Ovary (tissue), 7 donors: ENCODE measurements at regions not wholly inside any gene's neighbourhood (a gene's known extent, or its start where the extent isn't known, plus 50 kb on each side); places are given as distances from the start of the nearest gene placed in this dataset.

Experiments
- DNase-seq, 5 donors: peaks; one replicate each; pipeline ENCODE4 v3.0.0-alpha.2; 2019 to 2020
- H3K27ac ChIP-seq, 2 donors: fragments of 200-600 bp; one replicate each; pipeline versions ENCODE4 v1.5.1 to v1.8.0; 2019 to 2022
- H3K27me3 ChIP-seq: fragments of 200-600 bp; one replicate; pipeline ENCODE4 v1.8.0; 2022
- H3K36me3 ChIP-seq: fragments of 200-600 bp; sonication (generic); one replicate; pipeline ENCODE4 v1.5.1; 2019
- H3K4me1 ChIP-seq: one replicate; pipeline ENCODE4 v1.8.1; 2013; ENCODE audit warnings: mild to moderate bottlenecking, moderate library complexity; ENCODE audit not compliant: insufficient read depth
- H3K4me3 ChIP-seq: fragments of 200-600 bp; sonication (generic); one replicate; pipeline ENCODE4 v1.5.1; 2017
- H3K9me3 ChIP-seq, 2 donors: fragments of 200-600 bp in 1 of 2; sonication (generic) in 1 of 2; one replicate each; pipeline versions ENCODE4 v1.5.1 to v1.8.1; 2013 to 2019; ENCODE audit warnings: mild to moderate bottlenecking in 1 of 2, moderate library complexity in 1 of 2
- EP300 ChIP-seq: sonication (generic); formaldehyde crosslinking; IDR thresholded peaks from one replicate; pipeline ENCODE4 v1.6.1; 2017; ENCODE audit warnings: antibody characterized with exemption
- POLR2A ChIP-seq: fragments of 450-650 bp; IDR thresholded peaks from one replicate; pipeline ENCODE4 v1.6.1; 2017; ENCODE audit warnings: antibody characterized with exemption, mild to moderate bottlenecking, moderate library complexity
- WGBS, 3 donors: extraction: QIAGEN DNeasy Blood & Tissue Kit in 1 of 3; methylation state at CpG; one replicate each; pipeline versions ENCODE4 v1.1.5 to v1.1.7; 2013 to 2017; 5-methylcytosine and 5-hydroxymethylcytosine counted together
- intact Hi-C, 4 donors: fragments of 100-400 bp; cut with DNase I; formaldehyde crosslinking; loops; one replicate each; pipeline versions ENCODE4 v1.11.0 to v1.15.1; 2022 to 2023
- TF ChIP-seq, protein P1 (sequence below), 3 donors: fragments of 450-650 bp in 2 of 3; fragments of 200-600 bp in 1 of 3; IDR thresholded peaks; one replicate each; pipeline versions ENCODE4 v1.5.1 to v1.8.0; 2016 to 2022; ENCODE audit warnings: antibody characterized with exemption in 3 of 3, mild to moderate bottlenecking in 1 of 3
- donor health status: DM: no; HTN: no; CAD: no; lungs with moderate emphysema.
- donor health status: DM: no; HTN: no; CAD: no.
- donor health status: Bipolar disorder and iron deficiency.
- donor health status: DM: no; HTN: no; CAD: no.
- donor health status: DM: yes; HTN: yes; CAD: no.

- H3K4me3 ChIP-seq: no peak overlapping the region
- H3K9me3 ChIP-seq: no peaks in the 10 kb centered on the region
- no peak for DNase-seq
- TF ChIP-seq, protein P1, sequence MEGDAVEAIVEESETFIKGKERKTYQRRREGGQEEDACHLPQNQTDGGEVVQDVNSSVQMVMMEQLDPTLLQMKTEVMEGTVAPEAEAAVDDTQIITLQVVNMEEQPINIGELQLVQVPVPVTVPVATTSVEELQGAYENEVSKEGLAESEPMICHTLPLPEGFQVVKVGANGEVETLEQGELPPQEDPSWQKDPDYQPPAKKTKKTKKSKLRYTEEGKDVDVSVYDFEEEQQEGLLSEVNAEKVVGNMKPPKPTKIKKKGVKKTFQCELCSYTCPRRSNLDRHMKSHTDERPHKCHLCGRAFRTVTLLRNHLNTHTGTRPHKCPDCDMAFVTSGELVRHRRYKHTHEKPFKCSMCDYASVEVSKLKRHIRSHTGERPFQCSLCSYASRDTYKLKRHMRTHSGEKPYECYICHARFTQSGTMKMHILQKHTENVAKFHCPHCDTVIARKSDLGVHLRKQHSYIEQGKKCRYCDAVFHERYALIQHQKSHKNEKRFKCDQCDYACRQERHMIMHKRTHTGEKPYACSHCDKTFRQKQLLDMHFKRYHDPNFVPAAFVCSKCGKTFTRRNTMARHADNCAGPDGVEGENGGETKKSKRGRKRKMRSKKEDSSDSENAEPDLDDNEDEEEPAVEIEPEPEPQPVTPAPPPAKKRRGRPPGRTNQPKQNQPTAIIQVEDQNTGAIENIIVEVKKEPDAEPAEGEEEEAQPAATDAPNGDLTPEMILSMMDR (IDR thresholded peaks at IDR 0.05): no peak
- no peak for TF ChIP-seq POLR2A
- no peak for TF ChIP-seq EP300
- intact Hi-C loops: no loop called here
- H3K27me3 ChIP-seq: no peaks in the 10 kb centered on the region
- 63 to 77% (median 68%) methylated on average over 4 of the region's 4 CpGs for WGBS, 3 donors
- H3K27ac ChIP-seq: no peak overlapping the region
- H3K4me1 ChIP-seq: no peaks in the 10 kb centered on the region
- no peaks in the 10 kb centered on the region for H3K36me3 ChIP-seq
These were observed 86.7 kb upstream of the STMND1 start for GRCh38 chr6:17015144-17015543.

GRCh38 chr6:17013701-17014100 is 88.1 kb upstream of the STMND1 start:
- intact Hi-C loops: no loop called here

GRCh38 chr6:17012421-17013225 is 89.2 kb upstream of the STMND1 start:
- 19 to 35% (median 30%) methylated on average over 12 of the region's 12 CpGs for WGBS, 3 donors
- TF ChIP-seq POLR2A: no peak
- TF ChIP-seq, protein P1 (IDR thresholded peaks at IDR 0.05): no peak
- TF ChIP-seq EP300: no peak
- Histone ChIP-seq H3K9me3 (no peaks in the 10 kb centered on the region), H3K36me3 (no peaks in the 10 kb centered on the region), H3K4me1 (no peaks in the 10 kb centered on the region), H3K27me3 (no peaks in the 10 kb centered on the region), H3K4me3 (no peak overlapping the region), H3K27ac (no peak overlapping the region)
- no peak for DNase-seq
- intact Hi-C loops: no loop called here

More at GRCh38 chr6:17013701-17014100, 88.1 kb upstream of the STMND1 start:
- Histone ChIP-seq H3K27me3 (no peaks in the 10 kb centered on the region), H3K36me3 (no peaks in the 10 kb centered on the region), H3K27ac (no peak overlapping the region), H3K9me3 (no peaks in the 10 kb centered on the region), H3K4me3 (no peak overlapping the region), H3K4me1 (no peaks in the 10 kb centered on the region)
- TF ChIP-seq EP300 (no peak), POLR2A (no peak)
- TF ChIP-seq, protein P1 (IDR thresholded peaks at IDR 0.05): no peak
- DNase-seq: no peak
- 78 to 86% (median 84%) methylated on average over 4 of the region's 4 CpGs for WGBS, 3 donors

GRCh38 chr6:17011985-17012384 is 89.9 kb upstream of the STMND1 start:
- H3K27ac ChIP-seq: no peak overlapping the region
- TF ChIP-seq, protein P1 (IDR thresholded peaks at IDR 0.05): no peak
- no peak for TF ChIP-seq POLR2A
- intact Hi-C loops: no loop called here
- no peaks in the 10 kb centered on the region for H3K27me3 ChIP-seq
- H3K9me3 ChIP-seq: no peaks in the 10 kb centered on the region
- H3K4me1 ChIP-seq: no peaks in the 10 kb centered on the region
- DNase-seq: no peak
- WGBS, 3 donors: 58 to 82% (median 66%) methylated on average over 5 of the region's 5 CpGs
- no peak overlapping the region for H3K4me3 ChIP-seq
- no peaks in the 10 kb centered on the region for H3K36me3 ChIP-seq
